K562 (cell line): ENCODE measurements at regions not wholly inside any gene's neighbourhood (a gene's known extent, or its start where the extent isn't known, plus 50 kb on each side); places are given as distances from the start of the nearest gene placed in this dataset.

Source experiments
- FOSL1 ChIP-seq: fragments of 200-800 bp; sonication (Bioruptor generic); conservative IDR thresholded peaks from 2 replicates; pipeline ENCODE4 v1.6.1; 2016; ENCODE audit warnings: missing genetic modification characterization, missing compliant biosample characterization
- MYC ChIP-seq, 2 experiments: fragments of 250-450 bp in 1 of 2; sonication (Bioruptor Pico) in 1 of 2; IDR thresholded peaks; 2 replicates each; pipeline versions ENCODE4 v1.5.1 to v1.6.1; 2012 to 2021; ENCODE audit warnings: low read depth in 2 of 2, borderline replicate concordance in 1 of 2, improper control_type of control experiment in 1 of 2, low read length in 1 of 2, mild to moderate bottlenecking in 1 of 2, moderate library complexity in 1 of 2
- POLR2A ChIP-seq: fragments of 450-650 bp; conservative IDR thresholded peaks from 2 replicates; pipeline ENCODE4 v1.6.1; 2016
- RFX5 ChIP-seq: IDR thresholded peaks from 2 replicates; pipeline ENCODE4 v1.6.1; 2011; ENCODE audit warnings: low read depth, mild to moderate bottlenecking, improper control_type of control experiment, low read length
- SIN3B ChIP-seq: fragments of 450-650 bp; IDR thresholded peaks from 2 replicates; pipeline ENCODE4 v1.6.1; 2017; ENCODE audit warnings: low read depth, mild to moderate bottlenecking, moderate library complexity
- TAF1 ChIP-seq: IDR thresholded peaks from 2 replicates; pipeline ENCODE4 v1.6.1; 2011; ENCODE audit warnings: mild to moderate bottlenecking, low read length, moderate library complexity; ENCODE audit not compliant: insufficient read depth, control insufficient read depth, severe bottlenecking; ENCODE audit errors: extremely low read depth
- YY1 ChIP-seq, 3 experiments: IDR thresholded peaks; 2 replicates each; pipeline ENCODE4 v1.6.1; 2011; ENCODE audit warnings: low read length in 2 of 3, mild to moderate bottlenecking in 2 of 3, moderate library complexity in 2 of 3, borderline replicate concordance in 1 of 3, control low read depth in 1 of 3, low read depth in 1 of 3; ENCODE audit not compliant: insufficient read depth in 3 of 3, insufficient replicate concordance in 2 of 3, control insufficient read depth in 1 of 3, insufficient read length in 1 of 3; ENCODE audit errors: extremely low read depth in 1 of 3
- ZBTB1 ChIP-seq: sonication (generic); formaldehyde crosslinking; IDR thresholded peaks from 2 replicates; pipeline ENCODE4 v1.8.1; 2023; ENCODE audit warnings: missing genetic modification reagents, low read depth, mild to moderate bottlenecking, borderline replicate concordance
- ZFP1 ChIP-seq: fragments of 450-650 bp; formaldehyde crosslinking; IDR thresholded peaks from 2 replicates; pipeline ENCODE4 v1.4.0; 2020; ENCODE audit warnings: mild to moderate bottlenecking, mixed read lengths
- ZNF561 ChIP-seq: fragments of 450-650 bp; formaldehyde crosslinking; conservative IDR thresholded peaks from 2 replicates; pipeline ENCODE4 v1.4.0; 2020; ENCODE audit warnings: mild to moderate bottlenecking, moderate library complexity

DNA sequence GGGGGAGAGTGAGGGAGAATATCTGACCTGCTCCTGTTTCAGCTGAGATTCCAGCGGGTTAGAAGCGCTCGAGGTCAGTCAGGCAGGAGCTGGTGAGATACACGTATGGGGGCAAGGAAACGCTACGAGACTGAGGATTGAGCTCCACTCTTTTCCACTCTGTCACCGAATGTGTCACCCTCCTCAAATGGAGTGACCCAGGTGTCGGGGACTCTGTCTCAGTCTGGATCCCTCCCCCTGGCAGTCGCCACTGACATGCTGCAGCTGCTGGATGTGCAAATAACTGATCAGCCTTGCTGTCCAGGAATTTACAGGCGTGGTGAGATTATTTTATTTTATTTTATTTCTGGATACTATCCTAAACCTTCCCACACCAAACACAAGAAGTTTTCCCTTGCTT is 100.9 kb upstream of the DPP6 start:
- TF ChIP-seq ZFP1 (CRISPR knock-in tag) (no peak), YY1 (IDR thresholded peaks at IDR 0.05; ENCODE audit: borderline replicate concordance in 1 of 3, control insufficient read depth in 1 of 3, extremely low read depth in 1 of 3, insufficient read depth in 3 of 3, insufficient read length in 1 of 3, insufficient replicate concordance in 2 of 3, low read depth in 1 of 3, low read length in 2 of 3) (no peak), SIN3B (no peak), ZBTB1 (CRISPR knock-in tag) (no peak), ZNF561 (CRISPR knock-in tag) (no peak), MYC (IDR thresholded peaks at IDR 0.05; ENCODE audit: low read depth, low read length) (no peak), MYC (CRISPR knock-in tag; IDR thresholded peaks at IDR 0.05; ENCODE audit: borderline replicate concordance, low read depth) (no peak), RFX5 (no peak), TAF1 (no peak), FOSL1 (tag) (no peak), POLR2A (no peak)
